ENCODE measurements at regions not wholly inside any gene's neighbourhood (a gene's known extent, or its start where the extent isn't known, plus 50 kb on each side); places are given as distances from the start of the nearest gene placed in this dataset.
A peak's percentile ranks its signal among the peaks of the same experiment; 100 is the strongest.

- DNase-seq (ENCODE audit: extremely low spot score, unreplicated experiment) = peak; percentile 73
- Mint-ChIP-seq H3K9me3 (ENCODE audit: unreplicated experiment) (no peaks in the 10 kb centered on the region), H3K27ac (ENCODE audit: unreplicated experiment) (no peak overlapping the region), H3K4me3 (ENCODE audit: unreplicated experiment) (no peak overlapping the region), H3K27me3 (ENCODE audit: unreplicated experiment) (peaks cover 17% of the 10 kb centered on the region), H3K4me1 (ENCODE audit: unreplicated experiment) (no peaks in the 10 kb centered on the region), H3K36me3 (ENCODE audit: unreplicated experiment) (no peaks in the 10 kb centered on the region)
- TF ChIP-seq CTCF (IDR thresholded peaks at IDR 0.05) = no peak
Observed at GRCh38 chr2:8574196-8575037, 107.4 kb upstream of the ID2 start.

GRCh38 chr2:8575038-8575833 is 106.6 kb upstream of the ID2 start:
- no peak for TF ChIP-seq CTCF (IDR thresholded peaks at IDR 0.05)
- no peak overlapping the region for H3K27ac Mint-ChIP-seq (ENCODE audit: unreplicated experiment)
- no peaks in the 10 kb centered on the region for H3K9me3 Mint-ChIP-seq (ENCODE audit: unreplicated experiment)
- H3K27me3 Mint-ChIP-seq (ENCODE audit: unreplicated experiment) = peaks cover 14% of the 10 kb centered on the region
- no peaks in the 10 kb centered on the region for H3K4me1 Mint-ChIP-seq (ENCODE audit: unreplicated experiment)
- peak; percentile 63 for DNase-seq (ENCODE audit: extremely low spot score, unreplicated experiment)
- H3K4me3 Mint-ChIP-seq (ENCODE audit: unreplicated experiment) = no peak overlapping the region
- H3K36me3 Mint-ChIP-seq (ENCODE audit: unreplicated experiment) = no peaks in the 10 kb centered on the region

- H3K4me3 Mint-ChIP-seq (ENCODE audit: unreplicated experiment) = no peak overlapping the region
- peak; percentile 75 for DNase-seq (ENCODE audit: extremely low spot score, unreplicated experiment)
- H3K27ac Mint-ChIP-seq (ENCODE audit: unreplicated experiment) = no peak overlapping the region
- no peak for TF ChIP-seq CTCF (IDR thresholded peaks at IDR 0.05)
- peaks cover 3% of the 10 kb centered on the region for H3K4me1 Mint-ChIP-seq (ENCODE audit: unreplicated experiment)
- peaks cover 14% of the 10 kb centered on the region for H3K27me3 Mint-ChIP-seq (ENCODE audit: unreplicated experiment)
- H3K36me3 Mint-ChIP-seq (ENCODE audit: unreplicated experiment) = no peaks in the 10 kb centered on the region
- H3K9me3 Mint-ChIP-seq (ENCODE audit: unreplicated experiment) = no peaks in the 10 kb centered on the region
Observed at GRCh38 chr2:8575834-8576423, 105.9 kb upstream of the ID2 start.

GRCh38 chr2:8576525-8577167 is 105.2 kb upstream of the ID2 start:
- Mint-ChIP-seq H3K36me3 (ENCODE audit: unreplicated experiment) (no peaks in the 10 kb centered on the region), H3K9me3 (ENCODE audit: unreplicated experiment) (no peaks in the 10 kb centered on the region), H3K27ac (ENCODE audit: unreplicated experiment) (no peak overlapping the region), H3K4me1 (ENCODE audit: unreplicated experiment) (peaks cover 3% of the 10 kb centered on the region), H3K27me3 (ENCODE audit: unreplicated experiment) (peaks cover 14% of the 10 kb centered on the region), H3K4me3 (ENCODE audit: unreplicated experiment) (no peak overlapping the region)
- peak; percentile 48 for DNase-seq (ENCODE audit: extremely low spot score, unreplicated experiment)
- no peak for TF ChIP-seq CTCF (IDR thresholded peaks at IDR 0.05)
